ENCODE measurements at regions not wholly inside any gene's neighbourhood (a gene's known extent, or its start where the extent isn't known, plus 50 kb on each side); places are given as distances from the start of the nearest gene placed in this dataset.

DNA sequence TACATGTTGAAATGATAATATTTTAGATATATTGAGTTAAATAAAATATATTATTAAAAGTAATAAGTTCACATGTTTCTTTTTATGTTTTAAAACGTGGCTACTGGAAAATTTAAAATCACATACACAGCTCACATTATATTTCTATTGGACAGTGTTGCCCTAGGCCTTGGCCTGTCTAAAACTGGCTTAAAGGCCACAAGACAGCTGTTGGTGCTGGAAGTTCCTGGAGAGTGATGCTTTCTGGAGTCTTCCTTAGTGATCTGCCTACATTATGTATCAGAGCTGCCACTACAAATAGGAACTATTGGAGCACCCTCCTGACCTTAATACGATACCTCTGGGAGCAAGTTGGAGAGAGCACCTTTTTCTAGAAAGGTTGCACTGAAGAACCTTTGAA, 254.1 kb upstream of the C2CD4B start:
- TF ChIP-seq POLR2AphosphoS5 (IDR thresholded peaks at IDR 0.05; ENCODE audit: insufficient read depth in 1 of 2, low read depth in 1 of 2): no peak
- no peak for TF ChIP-seq POLR2A (IDR thresholded peaks at IDR 0.05)
- TF ChIP-seq, protein P1, sequence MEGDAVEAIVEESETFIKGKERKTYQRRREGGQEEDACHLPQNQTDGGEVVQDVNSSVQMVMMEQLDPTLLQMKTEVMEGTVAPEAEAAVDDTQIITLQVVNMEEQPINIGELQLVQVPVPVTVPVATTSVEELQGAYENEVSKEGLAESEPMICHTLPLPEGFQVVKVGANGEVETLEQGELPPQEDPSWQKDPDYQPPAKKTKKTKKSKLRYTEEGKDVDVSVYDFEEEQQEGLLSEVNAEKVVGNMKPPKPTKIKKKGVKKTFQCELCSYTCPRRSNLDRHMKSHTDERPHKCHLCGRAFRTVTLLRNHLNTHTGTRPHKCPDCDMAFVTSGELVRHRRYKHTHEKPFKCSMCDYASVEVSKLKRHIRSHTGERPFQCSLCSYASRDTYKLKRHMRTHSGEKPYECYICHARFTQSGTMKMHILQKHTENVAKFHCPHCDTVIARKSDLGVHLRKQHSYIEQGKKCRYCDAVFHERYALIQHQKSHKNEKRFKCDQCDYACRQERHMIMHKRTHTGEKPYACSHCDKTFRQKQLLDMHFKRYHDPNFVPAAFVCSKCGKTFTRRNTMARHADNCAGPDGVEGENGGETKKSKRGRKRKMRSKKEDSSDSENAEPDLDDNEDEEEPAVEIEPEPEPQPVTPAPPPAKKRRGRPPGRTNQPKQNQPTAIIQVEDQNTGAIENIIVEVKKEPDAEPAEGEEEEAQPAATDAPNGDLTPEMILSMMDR (IDR thresholded peaks at IDR 0.05): no peak
